ENCODE measurements at regions not wholly inside any gene's neighbourhood (a gene's known extent, or its start where the extent isn't known, plus 50 kb on each side); places are given as distances from the start of the nearest gene placed in this dataset.

DNA sequence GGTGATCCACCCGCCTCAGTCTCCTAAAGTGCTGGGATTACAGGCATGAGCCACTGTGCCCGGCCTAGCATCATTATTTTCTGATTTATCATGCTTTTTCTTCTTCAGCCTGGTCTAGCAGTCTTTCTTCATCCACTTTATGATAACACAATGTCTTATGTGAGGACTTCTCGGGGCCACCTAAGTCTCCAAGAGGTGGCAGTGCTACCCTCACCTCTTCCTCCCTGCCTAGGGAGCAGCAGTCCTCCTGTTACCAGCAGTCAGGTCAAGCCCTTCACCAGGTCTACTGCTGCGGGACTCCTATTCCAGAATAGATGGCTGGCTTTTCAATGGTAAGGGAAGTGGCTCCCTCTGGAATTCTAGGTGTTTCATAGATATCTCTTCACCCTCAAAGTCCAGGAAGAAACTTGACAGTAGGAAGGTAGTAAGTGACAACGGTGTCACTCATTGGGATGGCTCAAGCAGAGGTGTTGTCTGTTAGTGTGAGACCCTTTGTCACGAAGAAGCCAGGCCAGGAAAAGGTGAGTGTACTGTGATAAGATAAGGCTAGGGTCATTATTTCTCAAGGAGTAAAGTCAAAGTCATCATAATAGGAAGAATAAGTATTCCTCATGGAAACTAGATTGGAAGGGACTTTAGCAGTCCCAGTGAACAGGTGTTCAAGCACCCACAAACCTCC, 164.0 kb downstream of the KLF5 start:
- no peak for DNase-seq

DNA sequence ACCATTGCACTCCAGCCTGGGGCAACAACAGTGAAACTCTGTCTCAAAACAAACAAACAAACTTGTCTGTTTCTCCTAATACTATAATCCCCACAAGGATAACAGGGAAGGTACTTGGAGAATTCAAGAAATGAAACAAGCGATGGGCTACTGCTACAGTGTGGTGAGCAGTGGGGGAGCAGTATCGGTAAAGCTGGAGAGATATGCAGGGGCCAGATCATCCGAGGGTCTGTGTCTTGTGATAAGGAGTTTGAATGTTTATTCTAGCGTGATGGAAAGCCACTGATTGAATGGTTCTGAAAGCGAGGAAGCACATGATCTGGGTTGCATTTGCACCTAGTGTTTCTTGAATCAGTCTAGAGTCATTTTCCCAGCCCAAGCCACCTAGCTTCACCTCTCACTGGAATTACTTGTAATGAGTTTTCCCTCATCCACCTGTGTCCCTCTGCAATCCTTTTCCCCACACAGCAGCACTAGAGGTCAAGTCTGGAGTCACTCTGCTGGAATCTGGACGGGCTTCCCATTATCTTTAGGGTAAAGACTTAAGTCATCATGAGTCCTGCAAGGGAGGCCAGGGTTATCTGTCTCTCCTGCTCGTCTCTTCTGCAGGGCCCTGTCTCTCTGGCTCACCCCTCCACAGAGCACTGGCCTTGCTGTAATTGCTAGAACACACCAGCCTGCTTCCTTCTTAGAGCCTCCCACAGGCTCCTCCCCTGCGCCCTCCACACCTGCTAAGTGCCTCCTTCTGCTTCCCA, 162.3 kb downstream of the KLF5 start:
- DNase-seq = no peak

DNA sequence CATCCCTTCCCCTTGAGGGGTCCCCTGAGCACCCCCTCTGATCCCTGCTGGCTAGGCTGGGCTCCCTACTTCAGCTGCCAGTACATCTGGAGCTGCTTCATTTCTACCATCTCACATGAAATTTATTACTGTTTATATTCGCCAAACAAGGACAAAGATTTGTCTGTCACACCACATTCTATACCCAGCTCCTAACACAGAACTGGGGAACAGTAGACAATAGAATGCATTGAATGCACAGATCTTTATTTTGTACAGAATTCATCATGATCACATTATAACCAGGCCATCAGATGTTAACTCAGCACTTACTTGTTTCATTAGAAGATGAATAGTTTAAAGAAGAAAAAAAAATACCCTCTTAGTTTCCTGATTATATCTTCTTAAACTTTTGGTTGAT, 159.4 kb downstream of the KLF5 start:
- no peak for DNase-seq

DNA sequence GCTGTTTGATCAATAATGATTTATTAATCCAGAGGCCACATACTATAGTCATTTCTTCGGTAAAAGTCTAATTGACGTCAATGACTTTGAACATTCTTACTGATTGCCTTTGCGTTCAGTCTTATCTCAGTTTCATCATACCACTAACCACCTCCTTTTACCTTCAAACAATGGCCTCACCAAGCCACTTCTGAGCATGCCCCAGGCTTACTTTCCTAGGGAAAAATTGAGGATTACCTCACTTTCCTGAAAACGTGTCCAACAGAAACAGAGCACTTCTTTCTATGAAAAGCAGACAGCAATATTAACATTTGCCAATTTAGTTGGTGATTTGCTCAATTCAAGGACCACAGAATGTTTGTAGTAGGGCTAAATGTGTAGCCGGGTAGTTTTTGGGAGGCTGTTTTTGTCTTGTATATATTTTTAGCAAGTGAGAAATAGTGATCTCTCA, 157.6 kb downstream of the KLF5 start:
- DNase-seq = no peak

DNA sequence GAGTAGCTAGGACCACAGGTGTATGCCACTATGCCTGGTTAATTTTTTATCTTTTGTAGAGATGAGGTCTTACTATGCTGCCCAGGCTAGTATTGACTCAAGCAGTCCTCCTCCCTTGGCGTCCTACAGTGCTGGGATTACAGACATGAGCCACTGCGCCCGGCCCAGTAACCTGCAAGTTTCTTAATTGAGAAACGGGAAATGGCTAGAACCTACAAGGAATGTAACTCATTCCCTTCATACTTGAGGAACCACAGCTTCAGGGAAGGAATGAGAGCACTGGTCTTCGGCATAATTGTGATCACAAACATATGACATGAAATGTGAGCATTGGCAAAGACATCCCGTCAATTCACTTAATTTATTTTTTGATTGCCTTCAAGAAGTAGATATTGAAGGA, 157.0 kb downstream of the KLF5 start:
- DNase-seq = no peak

DNA sequence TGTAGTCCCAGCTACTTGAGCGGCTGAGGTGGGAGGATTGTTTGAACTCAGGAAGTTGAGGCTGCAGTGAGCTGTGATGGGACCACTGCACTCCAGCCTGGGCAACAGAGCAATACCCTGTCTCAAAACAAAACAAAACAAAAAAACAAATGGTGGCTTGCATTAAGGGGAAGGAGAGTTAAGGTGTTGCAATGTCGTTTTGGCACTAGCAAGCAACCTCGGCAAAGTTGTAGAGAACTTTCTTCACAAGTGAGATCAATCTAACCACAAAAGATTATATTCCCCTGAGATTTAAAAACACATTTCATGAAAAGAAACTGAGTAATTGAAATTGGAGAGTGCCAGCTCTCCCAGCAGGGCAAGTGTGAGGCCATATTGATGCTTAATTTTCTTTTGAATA, 153.7 kb downstream of the KLF5 start:
- DNase-seq = no peak

DNA sequence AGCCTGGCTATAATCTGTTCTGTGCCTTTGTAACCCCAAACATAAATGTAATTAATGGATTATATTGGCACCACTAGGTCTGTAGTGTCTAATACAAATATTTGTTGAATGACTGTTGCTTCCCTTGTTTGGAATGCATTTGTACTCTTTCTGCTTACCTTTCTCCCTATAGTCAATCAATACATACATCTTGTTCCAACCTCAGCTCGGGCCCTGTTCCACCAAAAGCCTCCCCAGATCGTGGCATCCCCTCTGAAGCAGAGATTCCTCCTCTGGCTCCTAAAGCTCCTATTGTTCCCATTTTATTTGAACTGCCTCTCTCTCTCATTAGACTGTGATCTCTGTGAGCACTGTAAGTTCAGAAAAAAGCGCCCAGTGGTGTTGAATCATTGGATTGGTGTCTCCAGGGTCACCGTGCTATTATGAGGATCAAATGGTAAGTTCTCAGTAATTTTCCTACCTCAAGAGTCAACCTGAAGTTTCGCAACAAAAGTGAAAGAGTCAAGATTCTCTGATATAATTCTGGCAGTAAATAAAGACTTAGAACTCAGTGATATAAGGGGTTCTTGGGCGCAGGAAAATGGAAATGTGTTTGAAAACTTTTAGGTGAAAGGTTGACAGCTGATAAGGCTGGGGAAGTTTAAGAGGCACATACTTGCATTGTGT, 151.5 kb downstream of the KLF5 start:
- DNase-seq = no peak

DNA sequence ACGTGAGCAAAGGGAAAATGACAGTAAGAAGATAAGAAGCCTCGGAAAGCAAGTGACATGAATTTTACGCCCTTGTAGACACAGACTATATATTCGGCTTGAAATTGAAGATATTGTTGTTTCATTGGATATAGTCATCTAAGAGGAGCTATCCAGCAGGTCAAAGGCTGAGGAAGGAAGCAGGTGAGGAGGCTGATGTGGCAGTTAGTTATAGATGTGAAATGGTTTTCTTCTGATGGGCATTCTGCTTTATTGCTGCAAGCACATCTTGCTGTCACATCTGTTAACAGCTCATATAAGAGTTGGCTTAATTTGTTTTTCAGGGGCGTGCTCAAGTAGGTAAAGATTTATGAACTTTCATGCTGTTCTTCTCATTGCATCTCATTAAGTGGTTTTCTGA, 146.1 kb downstream of the KLF5 start:
- DNase-seq = no peak

DNA sequence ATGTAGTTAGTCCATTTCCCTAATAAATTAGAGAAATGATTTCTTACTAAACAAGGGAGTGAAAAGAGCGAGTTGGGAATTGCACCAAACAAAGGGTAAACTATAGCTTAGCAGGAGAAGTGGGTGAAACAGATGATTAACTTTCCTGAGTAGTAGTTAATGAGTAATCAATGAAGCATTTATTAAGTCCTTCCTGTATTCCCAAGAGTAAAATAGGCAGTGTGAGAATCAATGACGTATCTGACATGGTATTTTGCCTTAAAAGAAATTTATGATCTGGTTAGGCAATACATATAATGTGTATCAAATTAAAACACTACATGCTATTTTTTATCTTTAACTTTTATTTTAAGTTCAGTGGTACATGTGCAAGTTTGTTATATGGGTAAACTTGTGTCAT, 142.8 kb downstream of the KLF5 start:
- DNase-seq = no peak

DNA sequence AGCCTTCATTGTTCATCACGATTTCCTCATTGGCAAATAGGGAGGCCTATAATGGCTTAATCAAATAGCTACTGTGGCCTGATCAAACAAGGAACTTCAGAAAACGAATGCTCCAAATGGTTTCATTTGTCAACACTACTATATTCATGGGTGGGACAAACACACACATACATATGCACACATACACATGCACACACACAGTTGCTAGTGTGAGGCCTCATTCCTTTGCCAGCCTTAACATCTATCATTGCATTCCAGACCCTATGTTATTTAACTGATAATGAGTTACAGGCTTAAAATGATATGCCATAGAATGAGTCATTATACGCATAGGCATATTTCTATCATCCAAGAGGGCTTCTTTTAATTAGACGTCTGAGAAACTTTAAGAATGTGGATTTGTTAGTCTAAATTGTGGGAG, 140.2 kb downstream of the KLF5 start:
- no peak for DNase-seq

DNA sequence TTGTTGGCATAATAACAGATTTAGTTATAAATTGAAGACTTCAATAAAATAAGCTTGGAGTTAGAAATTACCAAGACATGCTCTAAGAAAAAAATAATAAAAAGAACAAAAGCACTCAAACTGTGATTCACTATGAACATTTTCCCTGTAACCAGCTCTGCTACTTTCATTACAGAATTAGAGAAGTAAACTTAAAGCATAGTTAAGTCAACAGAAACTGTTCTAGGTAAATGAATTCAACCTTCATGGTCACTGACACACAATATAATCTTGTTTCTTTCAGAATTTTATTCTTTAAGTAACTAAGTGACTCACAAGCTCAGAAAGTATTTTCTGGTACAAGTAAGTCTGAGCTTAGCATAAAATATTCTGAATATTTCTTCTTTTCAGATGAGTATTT, 136.3 kb downstream of the KLF5 start:
- no peak for DNase-seq

DNA sequence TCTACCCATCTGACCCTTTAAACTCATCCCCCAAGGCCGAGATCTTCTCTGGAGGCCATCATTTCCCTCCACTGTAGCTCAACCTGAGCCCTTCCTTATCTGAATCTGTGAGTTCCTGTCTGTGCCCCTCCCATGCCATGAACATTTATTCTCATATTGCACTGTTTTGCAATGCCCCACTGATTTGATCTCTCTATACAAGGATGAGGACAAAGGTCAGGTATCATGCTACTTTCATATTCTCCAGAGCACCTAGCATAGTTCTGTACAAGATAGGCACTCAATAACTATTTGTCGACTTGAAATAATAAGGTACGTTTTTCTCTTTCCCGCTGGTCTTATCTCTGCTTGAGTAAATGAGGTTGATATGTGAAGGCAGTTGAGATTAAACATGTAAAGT, 135.5 kb downstream of the KLF5 start:
- DNase-seq = no peak

DNA sequence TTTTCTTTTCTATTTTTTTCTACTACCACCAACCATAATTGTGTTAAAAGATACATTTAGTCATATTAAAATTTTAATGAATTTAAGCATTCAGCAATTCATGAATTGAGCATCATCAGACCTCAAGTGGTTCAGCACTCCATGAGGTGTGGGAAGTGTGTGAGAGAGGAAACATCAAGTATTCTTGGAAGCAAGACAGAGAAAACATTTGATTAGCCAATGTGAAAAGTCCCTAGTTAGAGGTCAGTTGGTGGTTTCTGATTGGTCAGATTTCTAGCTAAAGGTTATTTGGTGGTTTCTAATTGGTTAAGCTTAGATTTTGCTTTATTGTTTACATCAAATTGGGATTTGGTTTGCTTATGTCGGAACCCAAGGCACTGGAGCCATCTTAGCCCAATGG, 134.7 kb downstream of the KLF5 start:
- no peak for DNase-seq

DNA sequence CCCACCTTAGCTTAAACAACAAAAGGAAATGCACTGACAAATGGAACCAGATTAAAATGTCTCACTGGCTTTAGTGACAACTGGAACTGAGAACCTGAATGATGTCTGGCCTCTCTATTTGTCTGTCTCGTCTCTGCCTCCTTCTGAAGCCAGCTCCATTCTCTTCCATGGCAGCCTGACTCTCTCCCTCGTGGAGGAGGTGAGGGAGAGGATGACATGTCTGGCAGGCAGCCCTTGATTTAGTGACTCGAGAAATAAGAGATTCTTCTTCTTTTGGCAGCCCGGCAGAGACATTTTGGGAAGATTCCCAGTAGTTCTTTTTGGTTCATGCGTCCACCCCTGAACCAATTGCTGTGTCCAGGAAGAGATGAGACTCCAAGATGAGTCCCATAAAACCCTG, 131.7 kb downstream of the KLF5 start:
- DNase-seq = no peak

DNA sequence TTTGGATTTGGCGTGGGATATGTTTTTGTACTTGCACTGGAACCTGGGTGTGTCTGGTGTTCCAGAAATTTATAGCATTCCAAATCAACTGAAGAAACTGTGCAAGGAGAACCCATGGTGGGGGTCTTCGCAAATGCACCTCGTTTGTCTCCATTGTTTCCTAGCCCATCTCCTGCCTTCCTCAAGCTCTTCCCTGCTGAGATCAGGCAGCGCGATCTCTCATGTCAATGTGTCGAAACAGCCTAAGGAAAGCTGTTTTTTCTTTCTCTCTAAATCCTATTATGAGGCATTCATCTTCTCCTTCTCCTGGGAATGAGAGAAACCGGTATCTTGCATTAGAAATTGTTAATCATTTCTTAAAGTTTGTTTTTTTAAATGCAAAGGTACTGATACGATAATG, 131.0 kb downstream of the KLF5 start:
- no peak for DNase-seq

DNA sequence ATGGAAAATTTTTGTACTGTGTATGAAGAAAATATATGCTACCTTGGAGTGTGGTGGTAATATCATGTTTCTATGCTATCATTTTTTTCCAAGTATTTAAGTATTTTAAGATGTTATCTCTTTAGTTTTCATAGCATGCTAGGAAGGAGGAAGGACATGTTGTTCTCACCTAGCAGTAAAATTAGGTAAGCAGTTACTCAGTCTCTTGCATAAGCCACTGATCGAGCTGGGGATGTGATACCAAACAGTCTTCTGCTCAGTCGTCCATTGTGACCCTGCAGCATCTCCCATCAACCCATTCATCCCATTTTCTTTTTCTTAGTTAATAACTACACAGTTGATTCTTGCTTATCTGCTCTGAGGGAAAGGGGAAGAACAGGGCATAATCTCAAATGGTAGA, 130.6 kb downstream of the KLF5 start:
- no peak for DNase-seq

DNA sequence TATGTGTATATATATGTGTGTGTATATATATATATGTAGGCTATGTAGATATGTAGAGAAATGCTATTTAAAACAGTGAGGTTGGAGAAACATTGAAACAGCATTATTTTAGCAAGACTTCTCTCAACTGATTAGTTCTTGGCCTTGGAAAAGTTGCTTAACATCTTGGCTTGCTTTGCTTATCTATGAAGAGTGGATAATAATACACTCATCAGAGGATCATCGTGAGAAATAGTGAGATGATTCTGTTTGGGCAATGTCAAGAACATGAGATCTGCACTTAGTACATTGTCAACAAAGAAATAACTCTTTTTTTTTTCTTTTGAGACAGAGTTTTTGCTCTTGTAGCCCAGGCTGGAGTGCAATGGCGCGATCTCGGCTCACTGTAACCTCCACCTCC, 128.3 kb downstream of the KLF5 start:
- DNase-seq = no peak

DNA sequence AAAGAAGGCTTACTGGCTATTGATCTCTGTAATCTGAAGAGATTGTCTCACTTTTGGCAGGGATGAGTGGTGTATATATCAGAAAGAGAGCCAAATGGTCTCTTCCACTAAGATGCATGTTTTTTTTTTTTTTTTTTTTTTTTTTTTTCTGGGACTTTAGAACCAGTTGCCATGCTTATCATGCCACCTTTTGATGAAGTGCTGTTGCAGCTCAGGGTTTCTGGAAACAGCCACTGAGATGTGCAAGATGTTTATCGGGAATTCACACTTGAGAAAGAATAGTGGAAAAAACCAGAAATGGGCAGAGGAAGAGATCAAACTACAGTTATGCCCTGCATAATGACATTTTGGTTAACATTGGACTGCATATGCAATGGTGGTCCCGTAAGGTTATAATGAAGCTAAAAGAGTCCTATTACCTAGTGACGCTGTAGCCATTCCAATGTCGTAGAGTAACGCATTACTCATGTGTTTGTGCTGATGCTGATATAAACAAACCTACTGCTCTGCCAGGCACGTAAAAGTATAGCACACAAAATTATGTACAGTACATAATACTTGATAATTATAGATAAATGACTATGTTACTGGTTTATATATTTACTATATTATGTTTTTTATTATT, 121.0 kb downstream of the KLF5 start:
- no peak for DNase-seq

DNA sequence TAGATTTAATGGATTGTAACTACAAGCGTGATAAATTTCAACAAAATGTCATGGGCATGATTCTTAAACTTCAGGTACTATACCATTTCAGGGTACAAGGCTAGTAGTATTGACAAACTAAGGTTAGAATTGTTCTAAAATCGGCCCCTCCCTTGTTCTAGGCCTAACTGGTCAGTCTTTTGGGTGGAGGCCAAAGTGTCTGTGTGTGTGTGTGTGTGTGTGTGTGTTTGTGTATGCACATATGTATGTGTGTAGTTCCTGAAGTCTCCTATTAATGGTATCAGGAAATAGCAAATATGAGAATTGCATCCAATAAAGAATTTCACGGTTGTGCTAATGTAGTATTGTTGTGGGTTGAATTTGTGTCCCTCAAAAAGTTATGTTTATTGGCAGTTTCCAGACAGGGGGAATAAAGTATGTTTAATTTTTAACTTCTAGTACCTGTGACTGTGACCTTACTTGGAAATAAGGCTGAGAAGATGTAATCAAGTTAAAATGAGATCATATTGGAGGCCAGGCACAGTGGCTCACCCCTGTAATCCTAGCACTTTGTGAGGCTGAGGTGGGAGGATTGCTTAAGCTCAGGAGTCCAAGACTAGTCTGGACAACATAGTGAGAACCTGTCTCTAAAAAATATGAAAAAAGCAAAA, 119.2 kb downstream of the KLF5 start:
- DNase-seq = no peak

DNA sequence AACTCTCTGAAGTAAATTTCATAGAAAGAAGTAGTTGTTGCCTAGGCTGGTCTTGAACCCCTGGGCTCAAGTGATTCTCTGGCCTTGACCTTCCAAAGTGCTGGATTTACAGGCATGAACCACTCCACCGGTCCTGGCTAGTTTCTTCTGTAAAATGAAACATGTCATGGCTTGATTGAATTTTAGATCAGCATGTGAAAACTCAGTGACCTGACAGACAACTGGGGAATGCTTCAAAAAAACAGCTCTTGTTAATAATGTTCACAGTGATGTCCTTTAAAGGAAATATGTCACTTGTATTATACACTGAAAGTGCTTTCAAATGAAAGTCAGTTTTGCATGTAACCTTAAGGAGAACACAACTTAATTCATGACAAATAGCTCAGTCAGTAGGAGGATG, 118.2 kb downstream of the KLF5 start:
- DNase-seq = no peak

DNA sequence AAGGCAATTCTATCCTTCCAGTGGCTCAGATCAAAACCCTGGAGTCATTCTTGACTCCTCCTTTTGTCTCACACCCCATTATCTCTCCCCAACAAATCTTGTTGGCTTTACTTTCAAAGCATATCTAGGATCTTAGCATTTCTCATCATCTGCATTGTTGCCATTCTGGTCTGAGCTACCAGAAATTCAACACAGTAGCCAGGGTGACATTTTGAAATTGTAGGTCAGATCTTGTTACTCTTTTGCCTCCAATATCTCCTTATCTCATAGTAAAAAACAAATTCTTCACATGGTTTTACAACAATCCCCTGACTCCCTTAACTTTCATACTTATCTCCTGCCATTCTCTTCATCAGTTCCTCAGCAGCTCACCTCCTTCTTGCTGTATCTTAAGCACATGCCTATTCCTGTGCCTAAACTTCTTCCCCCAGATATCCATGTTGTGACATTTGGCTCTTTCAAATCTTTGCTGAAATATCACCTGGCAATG, 115.8 kb downstream of the KLF5 start:
- no peak for DNase-seq

DNA sequence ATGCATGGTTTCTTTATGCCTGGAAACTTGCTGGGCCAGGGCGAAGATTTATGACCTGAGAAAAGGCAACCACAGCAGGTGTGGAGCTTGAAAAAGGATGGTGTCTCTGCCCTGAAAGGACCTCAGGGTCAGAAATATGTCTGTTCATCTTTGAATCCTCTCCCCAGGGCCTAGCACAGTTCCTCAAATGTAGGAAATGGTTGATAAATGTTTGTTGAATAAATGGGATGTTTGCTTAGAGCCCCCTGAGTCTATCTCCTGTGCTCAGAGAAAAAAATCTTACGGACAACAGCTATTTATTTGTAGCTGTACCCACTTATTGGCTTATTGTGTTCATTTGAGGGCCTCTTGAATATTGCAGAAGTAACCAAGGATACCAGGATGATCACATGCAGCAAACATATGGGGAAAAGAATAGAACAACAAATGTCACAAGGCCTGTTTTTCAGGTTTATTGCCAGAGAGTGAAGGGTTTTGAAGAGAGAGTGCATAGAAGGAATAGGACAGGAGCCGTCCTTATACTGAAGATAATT, 114.5 kb downstream of the KLF5 start:
- no peak for DNase-seq

DNA sequence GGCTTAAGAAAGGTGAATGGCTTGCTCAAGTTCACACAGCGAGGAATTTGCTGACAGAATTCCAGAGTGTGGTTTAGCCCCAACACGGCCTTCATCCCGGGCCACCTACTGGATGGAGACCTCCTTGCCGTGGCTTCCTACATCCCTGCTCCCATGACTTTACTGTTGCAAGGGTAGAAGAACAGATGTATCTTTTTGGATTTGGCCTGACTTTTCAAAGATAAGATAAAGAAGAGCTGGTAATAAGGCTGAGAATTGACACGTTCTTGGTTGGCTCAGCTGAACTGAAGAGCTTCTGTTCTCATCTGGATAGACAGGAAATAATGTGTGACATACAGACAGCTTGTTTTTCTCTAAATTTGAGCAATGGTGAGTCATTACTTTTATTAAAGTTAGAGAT, 113.1 kb downstream of the KLF5 start:
- no peak for DNase-seq
